RWPE2 (cell line): ENCODE measurements at regions not wholly inside any gene's neighbourhood (a gene's known extent, or its start where the extent isn't known, plus 50 kb on each side); places are given as distances from the start of the nearest gene placed in this dataset.

Experiments used
- ATAC-seq: fragments of 200-7000 bp; cut with Tn5 transposase; 3 replicates; pipeline ENCODE4 v1.9.1; 2021; ENCODE audit warnings: low read depth
- DNase-seq: peaks from one replicate; pipeline ENCODE4 v3.0.0-alpha.2; 2020; ENCODE audit warnings: low spot score
- H3K27ac ChIP-seq: fragments of 450-650 bp; 2 replicates; pipeline ENCODE4 v1.5.1; 2017; ENCODE audit warnings: mild to moderate bottlenecking; ENCODE audit not compliant: poor library complexity, severe bottlenecking
- H3K27me3 ChIP-seq: fragments of 250-450 bp; sonication (Bioruptor Pico); 2 replicates; pipeline ENCODE4 v1.5.1; 2021; ENCODE audit warnings: mild to moderate bottlenecking, moderate library complexity; ENCODE audit not compliant: insufficient read depth, poor library complexity, severe bottlenecking
- H3K36me3 ChIP-seq: fragments of 250-450 bp; sonication (Bioruptor Pico); 2 replicates; pipeline ENCODE4 v1.5.1; 2020; ENCODE audit warnings: low read depth, mild to moderate bottlenecking, moderate library complexity
- H3K4me1 ChIP-seq: fragments of 250-450 bp; sonication (Bioruptor Pico); 2 replicates; pipeline ENCODE4 v1.5.1; 2021; ENCODE audit warnings: mild to moderate bottlenecking, moderate library complexity; ENCODE audit not compliant: insufficient read depth, poor library complexity, severe bottlenecking
- H3K4me3 ChIP-seq: fragments of 250-450 bp; sonication (Bioruptor Pico); 2 replicates; pipeline ENCODE4 v1.5.1; 2021; ENCODE audit warnings: mild to moderate bottlenecking, moderate library complexity; ENCODE audit not compliant: severe bottlenecking
- H3K9me3 ChIP-seq: fragments of 250-450 bp; sonication (Bioruptor Pico); 2 replicates; pipeline ENCODE4 v1.5.1; 2021; ENCODE audit warnings: mild to moderate bottlenecking, moderate library complexity; ENCODE audit not compliant: severe bottlenecking
- CTCF ChIP-seq: fragments of 450-650 bp; IDR thresholded peaks from one replicate; pipeline ENCODE4 v1.5.1; 2017; ENCODE audit warnings: mild to moderate bottlenecking, moderate library complexity; ENCODE audit not compliant: poor library complexity, severe bottlenecking

- no peak for TF ChIP-seq CTCF
- no peaks in the 10 kb centered on the region for H3K4me1 ChIP-seq
- ATAC-seq (no peak), DNase-seq (no peak)
- H3K4me3 ChIP-seq, result no peak overlapping the region
- no peak overlapping the region for H3K27ac ChIP-seq
- H3K9me3 ChIP-seq, result no peaks in the 10 kb centered on the region
- H3K27me3 ChIP-seq, result no peaks in the 10 kb centered on the region
- no peaks in the 10 kb centered on the region for H3K36me3 ChIP-seq
These were observed 539.7 kb downstream of the DIPK2A start for GRCh38 chr3:144511346-144511745.

GRCh38 chr3:144516026-144516425 lies 544.4 kb downstream of the DIPK2A start:
- Histone ChIP-seq H3K4me3 (no peak overlapping the region), H3K27ac (no peak overlapping the region), H3K27me3 (no peaks in the 10 kb centered on the region), H3K4me1 (no peaks in the 10 kb centered on the region), H3K9me3 (no peaks in the 10 kb centered on the region), H3K36me3 (no peaks in the 10 kb centered on the region)
- DNase-seq (no peak), ATAC-seq (no peak)
- TF ChIP-seq CTCF, result no peak

- no peaks in the 10 kb centered on the region for H3K36me3 ChIP-seq
- no peak for TF ChIP-seq CTCF
- no peaks in the 10 kb centered on the region for H3K4me1 ChIP-seq
- ATAC-seq, result no peak
- no peaks in the 10 kb centered on the region for H3K27me3 ChIP-seq
- H3K9me3 ChIP-seq, result no peaks in the 10 kb centered on the region
- DNase-seq, result no peak
- no peak overlapping the region for H3K27ac ChIP-seq
- H3K4me3 ChIP-seq, result no peak overlapping the region
These were observed 545.0 kb downstream of the DIPK2A start for GRCh38 chr3:144516589-144516988.

GRCh38 chr3:144521131-144521530 lies 549.5 kb downstream of the DIPK2A start:
- H3K9me3 ChIP-seq, result no peaks in the 10 kb centered on the region
- no peak overlapping the region for H3K27ac ChIP-seq
- no peaks in the 10 kb centered on the region for H3K27me3 ChIP-seq
- DNase-seq, result no peak
- TF ChIP-seq CTCF, result no peak
- ATAC-seq, result no peak
- H3K4me1 ChIP-seq, result no peaks in the 10 kb centered on the region
- no peaks in the 10 kb centered on the region for H3K36me3 ChIP-seq
- no peak overlapping the region for H3K4me3 ChIP-seq

- Histone ChIP-seq H3K27ac (no peak overlapping the region), H3K4me3 (no peak overlapping the region), H3K36me3 (no peaks in the 10 kb centered on the region)
These were observed 550.8 kb downstream of the DIPK2A start for GRCh38 chr3:144522456-144522855.

More at GRCh38 chr3:144522456-144522855, 550.8 kb downstream of the DIPK2A start:
- ATAC-seq (no peak), DNase-seq (no peak)
- Histone ChIP-seq H3K4me1 (no peaks in the 10 kb centered on the region), H3K27me3 (no peaks in the 10 kb centered on the region), H3K9me3 (no peaks in the 10 kb centered on the region)
- no peak for TF ChIP-seq CTCF
